ENCODE measurements at regions not wholly inside any gene's neighbourhood (a gene's known extent, or its start where the extent isn't known, plus 50 kb on each side); places are given as distances from the start of the nearest gene placed in this dataset.

GRCh38 chr18:43193336-43193735 is 77.9 kb upstream of the RIT2 start:
- TF ChIP-seq, protein P1, sequence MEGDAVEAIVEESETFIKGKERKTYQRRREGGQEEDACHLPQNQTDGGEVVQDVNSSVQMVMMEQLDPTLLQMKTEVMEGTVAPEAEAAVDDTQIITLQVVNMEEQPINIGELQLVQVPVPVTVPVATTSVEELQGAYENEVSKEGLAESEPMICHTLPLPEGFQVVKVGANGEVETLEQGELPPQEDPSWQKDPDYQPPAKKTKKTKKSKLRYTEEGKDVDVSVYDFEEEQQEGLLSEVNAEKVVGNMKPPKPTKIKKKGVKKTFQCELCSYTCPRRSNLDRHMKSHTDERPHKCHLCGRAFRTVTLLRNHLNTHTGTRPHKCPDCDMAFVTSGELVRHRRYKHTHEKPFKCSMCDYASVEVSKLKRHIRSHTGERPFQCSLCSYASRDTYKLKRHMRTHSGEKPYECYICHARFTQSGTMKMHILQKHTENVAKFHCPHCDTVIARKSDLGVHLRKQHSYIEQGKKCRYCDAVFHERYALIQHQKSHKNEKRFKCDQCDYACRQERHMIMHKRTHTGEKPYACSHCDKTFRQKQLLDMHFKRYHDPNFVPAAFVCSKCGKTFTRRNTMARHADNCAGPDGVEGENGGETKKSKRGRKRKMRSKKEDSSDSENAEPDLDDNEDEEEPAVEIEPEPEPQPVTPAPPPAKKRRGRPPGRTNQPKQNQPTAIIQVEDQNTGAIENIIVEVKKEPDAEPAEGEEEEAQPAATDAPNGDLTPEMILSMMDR (IDR thresholded peaks at IDR 0.05; ENCODE audit: insufficient read depth, low read depth, low read length), result no peak
- TF ChIP-seq EZH2 (IDR thresholded peaks at IDR 0.05; ENCODE audit: insufficient read depth, low read length), result no peak

Measured in astrocyte (in vitro differentiated cells and primary cell).